GM19240 (cell line): ENCODE measurements at regions not wholly inside any gene's neighbourhood (a gene's known extent, or its start where the extent isn't known, plus 50 kb on each side); places are given as distances from the start of the nearest gene placed in this dataset.

Source experiments
- DNase-seq: peaks from one replicate; pipeline ENCODE4 v3.0.0; 2011; ENCODE audit warnings: low spot score; ENCODE audit not compliant: insufficient read length

GRCh38 chr2:2998971-2999370 is 378.6 kb downstream of the EIPR1 start:
- no peak for DNase-seq

- no peak for DNase-seq
These were observed 384.4 kb downstream of the EIPR1 start for GRCh38 chr2:2993172-2993692.

GRCh38 chr2:2992634-2993033 is 385.0 kb downstream of the EIPR1 start:
- DNase-seq = no peak

- DNase-seq = no peak
These were observed 392.6 kb downstream of the EIPR1 start for GRCh38 chr2:2985020-2985419.

DNA sequence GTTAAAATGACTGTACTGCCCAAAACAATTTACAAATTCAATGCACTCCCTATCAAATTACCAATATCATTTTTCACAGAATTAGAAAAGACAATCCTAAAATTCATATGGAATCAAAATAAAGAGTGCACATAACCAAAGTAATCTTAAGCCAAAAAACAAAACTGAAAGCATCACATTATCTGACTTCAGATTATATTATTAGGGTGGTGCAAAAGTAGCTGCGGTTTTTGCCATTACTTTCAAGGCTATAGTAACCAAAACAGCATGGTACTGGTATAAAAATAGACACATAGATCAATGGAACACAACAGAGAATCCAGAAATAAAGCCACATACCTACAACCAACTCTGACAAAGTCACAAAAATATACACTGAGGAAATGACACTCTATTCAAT is 396.6 kb downstream of the EIPR1 start:
- DNase-seq = no peak

GRCh38 chr2:2974982-2975381 is 402.6 kb downstream of the EIPR1 start:
- no peak for DNase-seq

DNA sequence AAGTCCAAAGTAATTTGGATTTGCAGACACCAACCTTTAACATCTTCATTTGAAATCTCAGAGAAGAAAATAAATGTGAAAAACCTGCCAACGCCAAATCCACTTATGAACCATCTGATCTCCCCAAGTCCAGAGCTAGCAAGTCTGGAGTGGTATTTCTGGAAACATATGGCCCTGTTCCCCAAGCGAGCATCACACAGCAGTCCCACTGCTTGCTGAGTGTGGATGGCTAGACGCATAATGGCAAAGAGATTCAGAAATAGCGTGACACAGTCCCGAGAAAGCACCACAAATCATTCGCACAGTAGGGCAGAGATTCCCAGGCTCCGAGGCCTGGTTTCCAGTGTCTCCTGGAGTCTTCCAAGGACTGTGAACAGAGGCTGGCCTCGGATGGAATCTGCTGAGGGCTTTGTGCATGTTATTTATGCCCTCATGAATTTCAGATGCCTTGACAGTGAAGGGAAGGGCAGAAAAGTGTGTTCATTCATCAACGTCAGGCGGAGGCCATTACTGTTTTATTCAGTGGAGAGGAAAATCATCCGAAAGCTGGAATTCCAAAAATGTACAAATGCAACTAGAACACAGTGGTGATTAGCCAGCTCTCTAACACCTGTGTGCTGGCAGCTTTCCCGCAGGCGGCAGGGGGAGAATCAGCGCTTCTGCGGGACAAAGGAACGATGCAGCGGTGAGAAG is 417.0 kb downstream of the EIPR1 start:
- no peak for DNase-seq

GRCh38 chr2:2950403-2950952 is 427.1 kb downstream of the EIPR1 start:
- no peak for DNase-seq

DNA sequence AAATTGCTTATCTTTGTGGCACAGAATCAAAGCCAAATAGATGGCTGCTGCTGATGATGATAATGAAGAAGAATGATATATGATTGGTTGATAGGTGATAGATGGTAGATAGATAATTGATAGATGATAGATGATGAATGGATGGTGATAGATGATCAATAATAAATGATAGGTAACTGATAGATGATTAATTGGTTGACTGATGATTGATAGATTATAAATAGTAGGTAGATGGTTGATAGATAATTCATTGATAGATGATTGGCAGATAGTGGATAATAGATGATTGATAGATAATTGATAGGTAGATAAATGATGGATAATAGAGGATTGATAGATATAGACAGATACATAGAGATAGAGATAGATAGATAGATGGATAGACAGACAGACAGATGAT is 430.2 kb downstream of the EIPR1 start:
- DNase-seq = no peak

GRCh38 chr2:2942906-2943305 is 434.7 kb downstream of the EIPR1 start:
- DNase-seq = no peak

GRCh38 chr2:2942225-2942624 is 435.4 kb downstream of the EIPR1 start:
- DNase-seq = no peak

DNA sequence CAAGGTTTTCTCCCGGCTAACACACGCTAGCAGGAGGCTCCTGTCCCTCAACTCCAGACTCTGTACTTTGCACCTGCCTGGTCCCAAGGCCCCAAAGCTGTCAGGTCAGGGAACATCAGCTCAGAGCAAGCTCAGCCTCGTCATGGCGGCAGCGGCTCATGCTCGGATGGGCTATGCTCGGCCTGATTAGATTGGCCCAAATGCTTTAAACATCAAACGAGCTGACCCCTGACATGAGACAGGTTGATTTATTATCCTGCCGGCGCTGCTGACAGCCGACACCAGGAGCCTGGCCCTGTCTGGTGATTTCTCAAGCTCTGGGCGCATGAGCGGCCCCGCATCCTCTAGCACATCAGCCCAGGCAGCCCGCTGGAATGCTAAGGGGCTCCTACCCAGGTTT is 436.4 kb downstream of the EIPR1 start:
- no peak for DNase-seq

DNA sequence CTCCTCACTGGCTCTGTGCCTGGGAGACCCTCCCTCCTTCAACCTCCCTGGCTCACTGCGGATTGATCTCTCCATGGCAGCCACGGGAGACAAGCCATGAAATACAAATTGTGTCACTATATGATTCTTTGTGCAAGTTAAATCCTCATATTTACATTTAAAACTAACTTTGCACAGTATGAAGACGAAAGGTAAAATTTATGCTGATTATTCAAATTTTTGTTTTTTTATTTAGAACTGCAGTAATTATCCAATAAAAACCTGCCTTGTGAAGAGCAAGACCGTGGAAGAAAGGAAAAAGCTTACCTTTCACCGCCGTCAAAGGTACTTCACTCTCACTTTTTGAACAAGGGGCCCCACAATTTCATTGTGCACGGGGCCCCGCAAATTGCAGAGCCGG is 436.9 kb downstream of the EIPR1 start:
- DNase-seq = no peak

- no peak for DNase-seq
These were observed 437.6 kb downstream of the EIPR1 start for GRCh38 chr2:2940061-2940460.

- DNase-seq = no peak
These were observed 438.4 kb downstream of the EIPR1 start for GRCh38 chr2:2939078-2939795.

- no peak for DNase-seq
These were observed 439.1 kb downstream of the EIPR1 start for GRCh38 chr2:2938481-2938880.

DNA sequence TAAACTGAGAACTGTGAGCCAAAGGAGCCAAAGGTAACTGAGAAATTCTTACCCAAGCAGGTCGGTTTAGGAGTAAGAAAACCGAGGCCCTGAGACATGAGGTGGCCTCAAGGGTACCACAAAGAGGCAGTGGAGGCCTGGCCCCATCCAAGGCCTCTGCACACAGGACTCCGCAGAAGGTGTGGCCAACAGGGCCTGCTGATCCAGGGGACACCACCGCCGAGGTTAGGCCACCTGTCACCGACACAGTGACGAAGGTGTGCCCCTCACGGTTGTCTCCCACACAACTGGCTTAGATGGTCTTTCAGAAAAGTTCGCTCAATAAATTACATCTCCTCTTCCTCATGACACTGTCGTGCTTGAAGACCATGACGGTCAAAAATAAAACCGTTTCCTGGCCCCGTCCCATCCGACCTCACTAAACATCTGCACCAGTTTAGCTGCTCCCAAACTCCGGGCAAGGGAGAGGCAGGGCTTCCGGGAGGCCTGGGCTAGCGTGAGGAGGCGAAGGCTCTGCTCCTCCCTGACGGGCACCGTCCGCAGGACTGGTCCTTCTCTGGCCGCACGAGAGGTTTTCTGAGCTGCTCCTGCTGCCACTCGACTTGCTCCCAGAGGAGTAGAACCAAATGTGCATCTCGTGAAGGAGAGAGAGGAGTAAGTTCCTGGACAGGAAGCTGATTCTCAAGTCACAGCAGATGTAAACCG is 442.0 kb downstream of the EIPR1 start:
- DNase-seq = no peak

- DNase-seq = no peak
These were observed 444.2 kb downstream of the EIPR1 start for GRCh38 chr2:2933426-2933825.

DNA sequence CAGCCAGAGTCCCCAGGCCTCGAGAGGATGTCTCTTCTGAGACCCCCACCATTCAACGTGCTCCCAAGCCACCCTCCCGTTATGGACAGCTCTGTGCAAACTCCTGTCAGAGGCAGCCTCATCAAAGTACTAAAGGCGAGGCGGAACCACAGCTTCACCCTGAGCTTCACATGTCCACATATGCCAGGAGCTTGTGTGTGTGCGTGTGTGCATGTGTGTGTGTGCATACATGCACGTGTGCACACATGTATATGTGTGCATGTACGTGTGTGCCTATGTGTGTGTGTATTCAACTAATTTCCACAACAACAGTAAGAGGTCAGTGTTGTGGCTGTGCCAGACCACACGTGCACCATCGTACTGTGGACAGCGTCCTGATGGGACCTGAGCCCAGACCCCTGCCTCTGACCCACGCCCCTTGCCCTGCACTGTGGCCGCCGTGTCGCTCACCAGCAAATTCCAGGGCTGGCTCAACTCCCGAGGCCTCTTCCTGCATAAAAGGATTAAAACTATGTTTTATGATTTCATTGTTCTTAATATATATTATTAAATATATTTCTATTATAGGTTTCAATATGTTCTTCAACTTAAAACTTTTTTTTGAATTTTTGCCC is 444.8 kb downstream of the EIPR1 start:
- no peak for DNase-seq

- DNase-seq = no peak
These were observed 445.4 kb downstream of the EIPR1 start for GRCh38 chr2:2932189-2932588.

DNA sequence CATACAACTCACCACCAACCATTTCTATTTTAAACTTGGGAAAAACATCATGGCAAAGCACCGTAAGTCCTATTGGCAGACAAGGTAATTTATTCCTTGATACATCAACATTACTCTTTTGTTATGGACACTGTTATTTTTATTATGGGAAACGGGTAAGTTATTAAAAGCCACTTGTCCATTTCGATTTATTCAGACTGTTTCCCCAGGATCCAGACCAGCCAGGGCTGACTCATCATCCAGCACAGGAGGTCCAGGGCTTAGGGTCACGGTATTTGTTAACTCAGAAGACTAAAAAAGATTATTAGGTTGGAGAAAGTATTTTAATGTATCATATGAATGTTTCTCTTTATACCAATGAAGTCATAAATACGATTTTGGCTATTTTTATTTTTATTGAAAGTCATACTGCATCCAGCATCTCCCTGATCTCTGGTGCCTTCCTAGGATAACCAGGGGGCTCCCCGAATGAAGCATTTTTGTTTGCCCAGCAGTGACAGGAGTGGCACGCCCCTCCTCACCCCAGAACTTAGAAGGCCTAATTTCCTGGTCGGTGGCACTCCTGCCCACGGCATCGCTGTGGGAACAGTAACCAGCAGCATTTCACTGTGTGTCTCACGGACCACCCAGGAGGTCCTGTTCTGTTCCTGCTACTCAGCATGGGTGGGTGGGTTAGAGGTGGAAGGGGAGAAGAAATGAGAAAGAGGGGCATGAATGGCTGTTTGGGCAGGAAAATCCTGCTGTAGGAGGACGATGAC is 446.1 kb downstream of the EIPR1 start:
- no peak for DNase-seq
